GM23338 (cell line): ENCODE measurements at regions not wholly inside any gene's neighbourhood (a gene's known extent, or its start where the extent isn't known, plus 50 kb on each side); places are given as distances from the start of the nearest gene placed in this dataset.

Experiments
- EZH2 ChIP-seq: fragments of 200-600 bp; sonication (generic); IDR thresholded peaks from one replicate; pipeline ENCODE4 v1.8.0; 2017; ENCODE audit warnings: antibody characterized with exemption, mild to moderate bottlenecking, low read depth; ENCODE audit not compliant: unreplicated experiment
- EZH2phosphoT487 ChIP-seq: fragments of 200-600 bp; sonication (generic); IDR thresholded peaks from one replicate; pipeline ENCODE4 v1.8.1; 2018; ENCODE audit warnings: antibody characterized with exemption; ENCODE audit not compliant: unreplicated experiment
- JUNB ChIP-seq: IDR thresholded peaks from one replicate; pipeline ENCODE4 v1.6.1; 2016; ENCODE audit warnings: antibody characterized with exemption; ENCODE audit not compliant: unreplicated experiment
- POLR2AphosphoS5 ChIP-seq: IDR thresholded peaks from 2 replicates; pipeline ENCODE4 v1.6.1; 2016; ENCODE audit warnings: antibody characterized with exemption, low read depth
- STAT1 ChIP-seq: IDR thresholded peaks from one replicate; pipeline ENCODE4 v1.6.1; 2016; ENCODE audit warnings: antibody characterized with exemption; ENCODE audit not compliant: unreplicated experiment
- ZNF114 ChIP-seq: fragments of 250-450 bp; sonication (Bioruptor Pico); IDR thresholded peaks from 2 replicates; pipeline ENCODE4 v1.5.0; 2020; ENCODE audit warnings: mild to moderate bottlenecking, moderate library complexity
- TF ChIP-seq, protein P1 (sequence below), 2 experiments: fragments of 200-600 bp in 1 of 2; sonication (generic) in 1 of 2; conservative IDR thresholded peaks; 2 replicates each; pipeline versions ENCODE4 v1.5.1 to v1.6.1; 2016 to 2017; ENCODE audit warnings: antibody characterized with exemption in 2 of 2, low read depth in 2 of 2, mild to moderate bottlenecking in 2 of 2, moderate library complexity in 1 of 2
- TF ChIP-seq, protein P2 (sequence below): IDR thresholded peaks from one replicate; pipeline ENCODE4 v1.6.1; 2018; ENCODE audit warnings: antibody characterized with exemption; ENCODE audit not compliant: unreplicated experiment

DNA sequence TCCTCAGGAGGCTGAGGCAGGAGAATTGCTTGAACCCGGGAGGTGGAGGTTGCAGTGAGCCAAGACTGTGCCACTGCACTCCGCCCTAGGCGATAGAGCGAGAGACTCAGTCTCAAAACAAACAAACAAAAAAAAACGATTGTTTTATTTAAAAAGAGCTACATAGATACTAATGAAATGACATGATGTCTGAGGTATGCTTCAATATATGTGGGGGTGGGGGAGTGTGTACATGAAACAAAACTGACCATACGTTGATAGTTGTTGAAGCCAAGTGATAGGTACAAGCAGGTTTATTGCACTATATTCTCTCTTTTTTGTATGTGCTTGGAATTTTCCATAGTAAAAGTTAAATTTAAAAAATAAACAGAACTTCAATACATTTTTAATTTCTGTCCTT lies 240.1 kb downstream of the TFAP2A start:
- TF ChIP-seq, protein P1, sequence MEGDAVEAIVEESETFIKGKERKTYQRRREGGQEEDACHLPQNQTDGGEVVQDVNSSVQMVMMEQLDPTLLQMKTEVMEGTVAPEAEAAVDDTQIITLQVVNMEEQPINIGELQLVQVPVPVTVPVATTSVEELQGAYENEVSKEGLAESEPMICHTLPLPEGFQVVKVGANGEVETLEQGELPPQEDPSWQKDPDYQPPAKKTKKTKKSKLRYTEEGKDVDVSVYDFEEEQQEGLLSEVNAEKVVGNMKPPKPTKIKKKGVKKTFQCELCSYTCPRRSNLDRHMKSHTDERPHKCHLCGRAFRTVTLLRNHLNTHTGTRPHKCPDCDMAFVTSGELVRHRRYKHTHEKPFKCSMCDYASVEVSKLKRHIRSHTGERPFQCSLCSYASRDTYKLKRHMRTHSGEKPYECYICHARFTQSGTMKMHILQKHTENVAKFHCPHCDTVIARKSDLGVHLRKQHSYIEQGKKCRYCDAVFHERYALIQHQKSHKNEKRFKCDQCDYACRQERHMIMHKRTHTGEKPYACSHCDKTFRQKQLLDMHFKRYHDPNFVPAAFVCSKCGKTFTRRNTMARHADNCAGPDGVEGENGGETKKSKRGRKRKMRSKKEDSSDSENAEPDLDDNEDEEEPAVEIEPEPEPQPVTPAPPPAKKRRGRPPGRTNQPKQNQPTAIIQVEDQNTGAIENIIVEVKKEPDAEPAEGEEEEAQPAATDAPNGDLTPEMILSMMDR (conservative IDR thresholded peaks at IDR 0.05; ENCODE audit: low read depth in 2 of 2) = no peak
- TF ChIP-seq EZH2 (no peak), POLR2AphosphoS5 (no peak), EZH2phosphoT487 (no peak), STAT1 (no peak), ZNF114 (no peak), JUNB (no peak)
- TF ChIP-seq, protein P2, sequence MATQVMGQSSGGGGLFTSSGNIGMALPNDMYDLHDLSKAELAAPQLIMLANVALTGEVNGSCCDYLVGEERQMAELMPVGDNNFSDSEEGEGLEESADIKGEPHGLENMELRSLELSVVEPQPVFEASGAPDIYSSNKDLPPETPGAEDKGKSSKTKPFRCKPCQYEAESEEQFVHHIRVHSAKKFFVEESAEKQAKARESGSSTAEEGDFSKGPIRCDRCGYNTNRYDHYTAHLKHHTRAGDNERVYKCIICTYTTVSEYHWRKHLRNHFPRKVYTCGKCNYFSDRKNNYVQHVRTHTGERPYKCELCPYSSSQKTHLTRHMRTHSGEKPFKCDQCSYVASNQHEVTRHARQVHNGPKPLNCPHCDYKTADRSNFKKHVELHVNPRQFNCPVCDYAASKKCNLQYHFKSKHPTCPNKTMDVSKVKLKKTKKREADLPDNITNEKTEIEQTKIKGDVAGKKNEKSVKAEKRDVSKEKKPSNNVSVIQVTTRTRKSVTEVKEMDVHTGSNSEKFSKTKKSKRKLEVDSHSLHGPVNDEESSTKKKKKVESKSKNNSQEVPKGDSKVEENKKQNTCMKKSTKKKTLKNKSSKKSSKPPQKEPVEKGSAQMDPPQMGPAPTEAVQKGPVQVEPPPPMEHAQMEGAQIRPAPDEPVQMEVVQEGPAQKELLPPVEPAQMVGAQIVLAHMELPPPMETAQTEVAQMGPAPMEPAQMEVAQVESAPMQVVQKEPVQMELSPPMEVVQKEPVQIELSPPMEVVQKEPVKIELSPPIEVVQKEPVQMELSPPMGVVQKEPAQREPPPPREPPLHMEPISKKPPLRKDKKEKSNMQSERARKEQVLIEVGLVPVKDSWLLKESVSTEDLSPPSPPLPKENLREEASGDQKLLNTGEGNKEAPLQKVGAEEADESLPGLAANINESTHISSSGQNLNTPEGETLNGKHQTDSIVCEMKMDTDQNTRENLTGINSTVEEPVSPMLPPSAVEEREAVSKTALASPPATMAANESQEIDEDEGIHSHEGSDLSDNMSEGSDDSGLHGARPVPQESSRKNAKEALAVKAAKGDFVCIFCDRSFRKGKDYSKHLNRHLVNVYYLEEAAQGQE = no peak
